ENCODE measurements at regions not wholly inside any gene's neighbourhood (a gene's known extent, or its start where the extent isn't known, plus 50 kb on each side); places are given as distances from the start of the nearest gene placed in this dataset.
"Not testable (repeated sequence)": the region's sequence is repeated elsewhere in the genome, so short reads cannot be mapped to it uniquely, and the experiment has no call there.

DNA sequence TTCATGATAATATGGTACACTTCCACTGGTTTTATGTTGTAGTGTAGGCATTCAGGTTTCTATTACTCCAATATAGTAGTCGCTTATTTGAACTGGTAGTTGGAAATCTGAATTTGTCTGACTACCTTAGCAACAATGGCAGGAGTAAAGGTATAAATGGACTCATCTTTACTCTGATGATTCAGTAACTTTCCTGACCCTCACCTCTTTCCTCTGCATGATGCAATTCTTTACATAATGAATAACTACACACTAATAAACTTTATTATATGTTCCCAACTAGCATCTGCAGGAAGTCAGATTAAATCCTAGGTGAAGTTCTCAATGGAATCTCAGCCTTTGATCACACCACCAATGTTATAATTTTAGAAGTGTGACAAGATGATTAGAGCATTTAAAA lies 70.5 kb upstream of the ATP2B1 start:
- no peak for DNase-seq (ENCODE audit: low read depth in 2 of 2)

DNA sequence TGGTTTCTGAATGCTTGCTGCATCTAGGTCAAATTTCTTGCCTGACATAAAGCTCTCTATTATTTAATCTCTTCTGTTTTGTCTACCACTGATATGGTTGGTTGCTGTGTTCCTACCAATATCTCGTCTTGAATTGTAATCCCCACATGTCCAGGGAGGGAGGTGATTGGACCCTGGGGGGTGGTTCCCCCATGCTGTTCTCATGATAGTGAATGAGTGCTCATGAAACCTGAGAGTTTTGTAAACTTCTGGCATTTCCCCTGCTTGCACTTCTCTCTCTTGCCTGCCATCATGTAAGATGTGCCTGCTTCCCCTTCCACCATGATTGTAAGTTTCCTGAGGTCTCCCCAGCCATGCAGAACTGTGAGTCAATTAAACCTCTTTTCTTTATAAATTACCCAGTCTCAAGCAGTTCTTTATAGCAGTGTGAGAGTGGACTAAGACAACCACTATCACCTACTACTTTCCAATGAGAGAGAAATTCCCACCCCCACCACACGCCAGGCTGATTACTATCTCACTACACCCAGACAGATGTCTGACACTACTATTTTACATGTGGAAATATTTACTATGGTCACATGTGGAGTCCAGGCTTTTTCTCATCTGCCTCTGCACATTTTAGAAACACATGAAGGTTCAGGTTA lies 69.2 kb upstream of the ATP2B1 start:
- no peak for DNase-seq (ENCODE audit: low read depth in 2 of 2)

DNA sequence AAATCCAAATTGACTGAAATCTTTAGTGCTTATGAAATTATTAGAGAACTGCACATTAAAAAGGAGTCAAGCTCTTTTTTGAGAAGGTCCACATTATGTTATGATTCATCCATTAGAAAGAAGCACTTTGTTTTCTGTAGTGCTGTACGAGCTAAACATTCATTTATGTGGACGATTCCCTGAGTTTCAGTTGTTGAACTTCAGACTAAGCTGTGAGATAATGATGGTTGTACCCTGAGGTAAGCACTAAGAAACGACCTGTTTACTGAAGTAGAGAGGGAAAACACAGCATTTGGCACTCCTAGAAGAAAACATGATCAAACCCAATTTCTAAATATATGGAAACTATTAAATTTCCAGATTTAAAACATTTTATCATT lies 67.3 kb upstream of the ATP2B1 start:
- no peak for DNase-seq (ENCODE audit: low read depth in 2 of 2)

DNA sequence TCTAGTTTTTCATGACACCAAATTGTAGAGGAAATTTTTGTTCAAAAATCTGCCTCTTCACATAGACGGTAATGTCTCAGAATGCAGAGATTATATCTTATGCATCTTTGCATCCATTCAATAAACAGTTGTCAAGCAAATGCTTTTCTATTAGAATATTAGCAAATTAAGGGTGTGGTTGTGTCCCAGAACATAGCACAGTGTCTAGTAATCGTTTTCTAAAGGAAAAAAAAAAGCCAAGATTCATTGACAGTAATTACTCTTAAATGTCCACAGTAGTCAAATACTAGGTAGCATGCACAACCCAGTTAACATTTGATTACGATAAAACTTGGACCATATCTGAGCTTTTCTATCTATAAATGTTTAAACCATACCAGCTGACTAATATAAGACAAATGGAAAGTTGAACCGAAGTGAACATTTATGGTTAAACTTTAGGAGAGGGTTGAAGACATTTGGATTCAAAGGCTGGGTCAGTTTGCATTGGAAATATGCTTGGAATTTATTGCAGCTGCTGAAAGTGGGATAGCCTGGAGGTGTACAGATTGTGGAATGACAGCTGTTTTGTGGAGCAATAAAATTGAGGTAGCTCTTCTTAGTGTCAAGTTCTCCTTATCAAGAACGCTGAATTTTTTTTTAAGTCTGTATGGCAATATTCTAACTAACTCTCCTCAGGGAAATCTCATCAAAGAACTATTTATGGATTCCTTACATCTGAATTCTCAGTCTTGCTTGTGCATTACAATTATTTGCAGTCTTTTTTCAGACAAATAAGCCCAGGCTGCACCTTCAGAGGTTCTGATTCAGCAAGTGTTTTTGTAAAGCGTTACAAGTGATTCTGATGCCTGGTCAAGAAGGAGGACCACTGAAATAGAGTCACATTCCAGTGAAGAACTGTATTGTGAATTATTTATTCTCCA lies 66.7 kb upstream of the ATP2B1 start:
- no peak for DNase-seq (ENCODE audit: low read depth in 2 of 2)

DNA sequence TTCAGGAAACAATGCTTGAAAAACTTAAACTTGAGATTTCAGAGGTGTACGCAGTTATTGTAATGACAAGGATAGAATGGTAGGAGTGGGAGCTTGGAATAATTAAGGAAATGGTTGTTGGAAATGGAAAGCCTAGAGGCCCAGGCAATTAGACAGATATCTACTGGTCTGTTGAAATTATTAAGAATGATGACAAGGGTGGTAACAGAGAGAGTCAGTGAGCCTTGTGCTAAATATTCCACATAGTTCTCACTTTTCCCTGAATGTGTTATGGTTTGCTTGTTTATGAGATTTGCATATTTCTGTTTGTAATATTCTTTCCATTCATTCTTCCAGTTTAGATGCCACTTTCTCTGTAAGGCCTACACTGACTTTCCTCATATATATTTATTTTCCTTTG lies 66.0 kb upstream of the ATP2B1 start:
- DNase-seq (ENCODE audit: low read depth in 2 of 2) = no peak

DNA sequence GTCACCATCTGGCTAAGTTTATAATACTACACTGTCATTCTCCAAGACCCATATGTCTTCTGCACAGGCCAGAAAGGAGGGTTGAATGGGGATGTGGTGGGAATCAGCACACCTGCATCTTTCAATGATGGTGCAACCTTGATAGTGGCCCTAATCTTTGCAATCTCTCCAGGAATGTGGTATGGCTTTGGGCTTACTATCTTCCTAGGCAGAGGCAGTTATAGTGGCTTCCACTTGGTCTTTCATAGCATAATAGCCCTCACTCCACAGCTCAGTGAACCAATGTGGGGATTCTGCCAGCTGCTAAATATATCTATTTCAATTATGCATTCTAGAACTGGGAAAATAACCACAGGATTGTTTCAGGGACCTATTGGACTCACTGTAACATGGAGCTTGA lies 61.8 kb upstream of the ATP2B1 start:
- DNase-seq (ENCODE audit: low read depth in 2 of 2) = no peak

DNA sequence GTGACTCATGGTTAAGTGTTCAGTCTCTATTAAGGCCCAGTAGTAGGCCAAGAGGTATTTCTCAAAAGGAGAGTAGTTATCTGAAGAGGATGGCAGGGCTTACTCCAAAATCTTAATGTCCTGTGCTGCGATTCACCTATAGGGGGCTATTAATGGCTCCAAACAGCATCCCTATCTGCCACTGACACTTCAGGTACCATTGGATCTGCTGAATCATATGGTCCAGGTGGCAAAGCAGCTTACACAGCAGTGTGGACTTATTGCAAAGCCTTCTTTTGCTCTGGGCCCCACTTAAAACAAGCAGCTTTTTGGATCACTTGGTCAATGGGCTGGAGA lies 60.8 kb upstream of the ATP2B1 start:
- no peak for DNase-seq (ENCODE audit: low read depth in 2 of 2)

DNA sequence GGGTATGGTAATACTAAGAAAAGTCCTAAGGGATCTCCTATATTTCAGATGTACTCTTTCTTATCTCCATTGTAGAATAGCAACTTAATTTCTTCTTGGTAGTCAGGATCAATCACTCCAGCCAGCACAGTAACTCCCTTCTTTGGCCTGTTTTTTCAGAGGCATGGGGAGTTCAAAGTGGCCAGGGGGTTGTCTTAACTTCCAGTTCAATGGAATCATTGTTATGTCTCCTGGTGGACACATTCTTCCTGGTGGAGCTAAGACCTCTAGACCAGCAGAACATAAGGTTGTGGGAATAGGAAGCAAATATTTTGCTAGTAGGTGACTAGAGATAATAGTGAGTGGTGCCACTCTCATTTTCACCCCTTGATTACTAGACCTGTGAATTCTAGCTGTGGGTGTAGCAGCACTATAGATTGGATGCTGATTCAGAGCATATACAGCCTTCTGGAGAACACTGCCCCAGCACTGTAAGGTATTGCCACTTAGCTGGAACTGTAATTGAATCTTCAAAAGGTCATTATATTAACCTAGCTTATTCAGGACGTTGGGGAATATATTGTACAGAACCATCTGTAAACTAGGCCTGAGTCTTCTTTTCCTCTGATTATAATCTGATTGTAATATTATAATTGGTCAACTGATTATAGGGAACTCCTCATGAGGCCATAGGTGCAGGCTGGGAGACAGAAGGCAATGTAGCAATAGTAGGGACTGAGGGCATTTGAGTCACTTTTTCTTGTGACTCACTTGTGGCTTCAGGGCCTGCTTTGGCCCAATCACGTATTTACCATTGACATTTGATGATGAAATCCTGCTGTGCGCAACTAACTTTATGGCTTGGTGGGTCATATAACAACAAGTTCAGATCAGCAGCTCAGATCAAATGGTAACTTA lies 60.2 kb upstream of the ATP2B1 start:
- DNase-seq (ENCODE audit: low read depth in 2 of 2) = no peak

DNA sequence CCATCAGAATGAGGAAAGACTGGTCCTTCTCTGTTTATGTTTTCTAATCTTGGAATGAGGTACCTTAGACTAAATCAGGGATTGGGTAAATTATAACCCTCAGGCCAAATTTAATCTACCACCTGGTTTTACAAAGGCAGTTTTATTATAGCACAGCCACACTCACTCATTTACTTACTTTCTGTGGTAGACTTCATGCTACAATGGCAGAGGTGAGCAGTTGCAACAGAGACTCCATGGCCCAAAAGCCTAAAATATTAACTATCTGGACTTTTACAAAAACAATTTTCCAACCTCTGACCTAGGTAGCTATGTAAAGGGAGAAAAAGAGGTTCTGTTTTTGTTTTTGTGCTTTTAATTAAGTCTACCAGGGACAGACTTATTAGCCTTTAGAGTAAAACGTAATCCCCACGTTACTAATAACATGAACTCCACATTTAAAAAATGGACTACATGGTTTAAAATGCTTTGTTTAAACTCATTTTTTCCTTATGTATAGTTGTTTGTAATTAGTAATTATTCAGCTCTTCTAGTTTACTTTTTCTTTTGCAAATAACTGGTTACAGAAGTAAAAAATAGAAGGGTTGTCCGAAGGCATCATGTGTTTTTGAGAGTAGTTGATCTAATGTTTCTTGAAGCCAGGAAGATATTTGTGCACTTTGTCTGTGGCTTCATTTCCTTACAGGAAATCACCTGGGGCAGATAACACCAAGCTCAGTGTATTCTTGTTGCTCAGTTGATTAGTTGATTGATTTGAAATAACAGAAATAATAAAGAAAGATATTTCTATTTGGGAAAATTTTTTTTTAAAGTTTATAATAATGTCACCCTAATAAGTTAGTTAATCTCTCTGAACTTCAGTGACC lies 57.6 kb upstream of the ATP2B1 start:
- DNase-seq (ENCODE audit: low read depth in 2 of 2) = no peak

DNA sequence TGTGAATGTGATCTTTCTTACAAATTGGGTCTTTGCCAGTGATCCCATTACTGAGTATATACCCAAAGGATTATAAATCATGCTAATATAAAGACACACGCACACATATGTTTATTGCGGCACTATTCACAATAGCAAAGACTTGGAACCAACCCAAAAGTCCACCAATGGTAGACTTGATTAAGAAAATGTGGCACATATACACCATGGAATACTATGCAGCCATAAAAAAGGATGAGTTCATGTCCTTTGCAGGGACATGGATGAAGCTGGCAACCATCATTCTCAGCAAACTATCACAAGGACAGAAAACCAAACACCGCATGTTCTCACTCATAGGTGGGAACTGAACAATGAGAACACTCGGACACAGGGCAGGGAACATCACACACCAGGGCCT lies 55.5 kb upstream of the ATP2B1 start:
- not testable (repeated sequence) for DNase-seq (ENCODE audit: low read depth in 2 of 2)

DNA sequence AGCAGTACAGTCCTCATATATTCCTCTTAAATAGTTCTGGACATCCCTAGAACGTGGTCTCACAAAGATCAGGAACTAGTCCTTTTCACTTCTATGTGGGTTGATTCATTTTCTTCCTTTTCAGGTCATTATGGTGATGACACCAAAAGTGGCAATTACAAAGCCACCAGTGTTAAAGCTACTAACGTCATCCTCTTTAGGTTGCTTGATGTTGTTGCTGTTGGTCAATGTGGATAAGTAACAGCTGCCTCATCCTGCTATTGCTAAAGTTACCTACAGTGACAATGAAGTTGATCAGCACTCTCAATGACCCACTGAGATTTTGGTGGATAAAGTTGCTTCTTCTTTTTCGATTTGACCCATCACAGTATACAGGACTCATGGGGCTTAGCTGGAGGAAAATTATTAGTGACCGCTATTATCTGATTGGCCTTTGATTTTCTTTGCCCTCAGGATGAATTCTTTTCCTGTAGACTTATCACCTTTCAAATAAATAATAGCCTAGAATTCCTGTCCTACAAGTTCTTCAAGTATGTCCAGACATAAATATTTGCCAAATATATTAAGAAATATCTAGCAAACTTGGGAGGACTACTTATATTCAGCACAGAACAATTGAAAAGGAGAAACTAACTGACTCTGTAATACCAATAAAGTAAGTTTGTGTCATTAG lies 54.0 kb upstream of the ATP2B1 start:
- DNase-seq (ENCODE audit: low read depth in 2 of 2) = no peak

DNA sequence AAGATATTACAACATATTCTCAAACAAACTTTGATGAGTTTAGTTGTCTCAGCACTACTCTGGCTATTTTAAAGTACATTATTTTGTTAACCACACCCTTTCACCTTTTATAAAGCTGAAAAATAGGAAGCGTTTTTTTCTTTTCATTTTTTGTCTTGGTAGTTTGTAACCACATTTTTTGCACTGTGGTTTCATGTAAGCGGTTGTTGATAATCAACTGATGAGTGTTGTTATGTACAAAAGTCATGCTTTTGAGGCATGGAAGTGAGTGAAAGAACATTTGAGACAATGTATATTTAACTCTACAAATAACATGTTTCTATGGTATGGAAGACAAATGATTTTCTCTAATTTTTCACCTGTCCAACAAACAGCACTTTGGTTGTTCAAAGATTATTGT lies 52.1 kb upstream of the ATP2B1 start:
- no peak for DNase-seq (ENCODE audit: low read depth in 2 of 2)

Measured in stimulated activated CD4-positive, alpha-beta T cell treated with anti-CD3 and anti-CD28 coated beads, Interleukin-12 subunit alpha, Interleukin-12 subunit beta, amount 100 ng/mL, for 24 hours (primary cell).